Prostate gland (tissue), 2 donors: ENCODE measurements at regions not wholly inside any gene's neighbourhood (a gene's known extent, or its start where the extent isn't known, plus 50 kb on each side); places are given as distances from the start of the nearest gene placed in this dataset.

ENCODE experiments used
- POLR2A ChIP-seq: fragments of 450-650 bp; IDR thresholded peaks from one replicate; pipeline ENCODE4 v1.6.1; 2016; ENCODE audit warnings: antibody characterized with exemption, mild to moderate bottlenecking
- POLR2AphosphoS5 ChIP-seq: sonication (generic); formaldehyde crosslinking; IDR thresholded peaks from one replicate; pipeline ENCODE4 v1.6.1; 2017; ENCODE audit warnings: antibody characterized with exemption
- TF ChIP-seq, protein P1 (sequence below), 4 experiments: fragments of 200-600 bp in 2 of 4; fragments of 450-650 bp in 2 of 4; sonication (generic) in 2 of 4; IDR thresholded peaks; 1 replicate in 3 of 4; 2 replicates in 1 of 4; pipeline ENCODE4 v1.5.1; 2016 to 2019; ENCODE audit warnings: antibody characterized with exemption in 4 of 4, mild to moderate bottlenecking in 2 of 4, moderate library complexity in 2 of 4

DNA sequence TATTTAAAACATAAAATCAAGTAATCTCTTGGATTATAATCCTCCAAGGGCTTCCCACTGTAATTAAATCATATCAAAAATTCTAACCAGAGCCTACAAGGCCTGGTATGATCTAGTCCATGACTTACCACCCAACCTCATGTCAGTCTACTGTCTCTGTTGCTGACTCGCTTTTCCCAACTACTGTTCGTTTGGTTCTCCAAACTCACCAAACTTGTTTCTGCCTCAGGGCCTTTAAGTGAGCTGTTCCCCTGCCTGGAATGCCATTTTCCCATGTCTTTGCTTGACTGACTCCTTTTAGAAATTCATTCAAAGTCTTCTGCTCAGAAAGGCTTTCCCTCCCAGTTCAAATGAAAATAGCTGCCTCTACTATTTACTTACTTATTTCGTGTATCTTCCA is 95.9 kb downstream of the ZC3H11B start:
- TF ChIP-seq, protein P1, sequence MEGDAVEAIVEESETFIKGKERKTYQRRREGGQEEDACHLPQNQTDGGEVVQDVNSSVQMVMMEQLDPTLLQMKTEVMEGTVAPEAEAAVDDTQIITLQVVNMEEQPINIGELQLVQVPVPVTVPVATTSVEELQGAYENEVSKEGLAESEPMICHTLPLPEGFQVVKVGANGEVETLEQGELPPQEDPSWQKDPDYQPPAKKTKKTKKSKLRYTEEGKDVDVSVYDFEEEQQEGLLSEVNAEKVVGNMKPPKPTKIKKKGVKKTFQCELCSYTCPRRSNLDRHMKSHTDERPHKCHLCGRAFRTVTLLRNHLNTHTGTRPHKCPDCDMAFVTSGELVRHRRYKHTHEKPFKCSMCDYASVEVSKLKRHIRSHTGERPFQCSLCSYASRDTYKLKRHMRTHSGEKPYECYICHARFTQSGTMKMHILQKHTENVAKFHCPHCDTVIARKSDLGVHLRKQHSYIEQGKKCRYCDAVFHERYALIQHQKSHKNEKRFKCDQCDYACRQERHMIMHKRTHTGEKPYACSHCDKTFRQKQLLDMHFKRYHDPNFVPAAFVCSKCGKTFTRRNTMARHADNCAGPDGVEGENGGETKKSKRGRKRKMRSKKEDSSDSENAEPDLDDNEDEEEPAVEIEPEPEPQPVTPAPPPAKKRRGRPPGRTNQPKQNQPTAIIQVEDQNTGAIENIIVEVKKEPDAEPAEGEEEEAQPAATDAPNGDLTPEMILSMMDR (IDR thresholded peaks at IDR 0.05): no peak
- TF ChIP-seq POLR2AphosphoS5: no peak
- TF ChIP-seq POLR2A: no peak
